CD1c-positive myeloid dendritic cell (primary cell): ENCODE measurements at regions not wholly inside any gene's neighbourhood (a gene's known extent, or its start where the extent isn't known, plus 50 kb on each side); places are given as distances from the start of the nearest gene placed in this dataset.
"Not testable (repeated sequence)": the region's sequence is repeated elsewhere in the genome, so short reads cannot be mapped to it uniquely, and the experiment has no call there.

ENCODE experiments used
- DNase-seq: peaks from one replicate; pipeline ENCODE4 v3.0.0-alpha.2; 2016; ENCODE audit errors: extremely low spot score

- no peak for DNase-seq
Measured at GRCh38 chr4:162943263-162943662, 223.4 kb downstream of the NAF1 start.

- no peak for DNase-seq
Measured at GRCh38 chr4:162938738-162939485, 227.8 kb downstream of the NAF1 start.

GRCh38 chr4:162935214-162935613 lies 231.5 kb downstream of the NAF1 start:
- no peak for DNase-seq

GRCh38 chr4:162931286-162931685 lies 235.4 kb downstream of the NAF1 start:
- no peak for DNase-seq

- no peak for DNase-seq
Measured at GRCh38 chr4:162921178-162921785, 245.4 kb downstream of the NAF1 start.

- no peak for DNase-seq
Measured at GRCh38 chr4:162920649-162921048, 246.0 kb downstream of the NAF1 start.

- DNase-seq = no peak
Measured at GRCh38 chr4:162912482-162912881, 254.2 kb downstream of the NAF1 start.

- no peak for DNase-seq
Measured at GRCh38 chr4:162911349-162911748, 255.3 kb downstream of the NAF1 start.

GRCh38 chr4:162909952-162910351 lies 256.7 kb downstream of the NAF1 start:
- DNase-seq = no peak

- DNase-seq = no peak
Measured at GRCh38 chr4:162894387-162894786, 272.3 kb downstream of the NAF1 start.

GRCh38 chr4:162891788-162892707 lies 274.6 kb downstream of the NAF1 start:
- DNase-seq = no peak

GRCh38 chr4:162878096-162878495 lies 288.6 kb downstream of the NAF1 start:
- no peak for DNase-seq

GRCh38 chr4:162874748-162875147 lies 291.9 kb downstream of the NAF1 start:
- no peak for DNase-seq

- DNase-seq = no peak
Measured at GRCh38 chr4:162871990-162872389, 294.7 kb downstream of the NAF1 start.

GRCh38 chr4:162869157-162869556 lies 297.5 kb downstream of the NAF1 start:
- DNase-seq = no peak

GRCh38 chr4:162866565-162866964 lies 300.1 kb downstream of the NAF1 start:
- DNase-seq = no peak

- no peak for DNase-seq
Measured at GRCh38 chr4:162865102-162865501, 301.6 kb downstream of the NAF1 start.

GRCh38 chr4:162853788-162854187 lies 312.9 kb downstream of the NAF1 start:
- no peak for DNase-seq

- DNase-seq = no peak
Measured at GRCh38 chr4:162852642-162853041, 314.0 kb downstream of the NAF1 start.

GRCh38 chr4:162851241-162851758 lies 315.4 kb downstream of the NAF1 start:
- DNase-seq = not testable (repeated sequence)

GRCh38 chr4:162849937-162850336 lies 316.8 kb downstream of the NAF1 start:
- no peak for DNase-seq

GRCh38 chr4:162847945-162848549 lies 318.6 kb downstream of the NAF1 start:
- no peak for DNase-seq
